ENCODE measurements at regions not wholly inside any gene's neighbourhood (a gene's known extent, or its start where the extent isn't known, plus 50 kb on each side); places are given as distances from the start of the nearest gene placed in this dataset.
A peak's percentile ranks its signal among the peaks of the same experiment; 100 is the strongest.

GRCh38 chr21:25370311-25370744 is 237.0 kb downstream of the MRPL39 start:
- H3K56ac ChIP-seq (replicated peaks; ENCODE audit: insufficient read length, low read depth, low read length): no peak overlapping the region
- H2AK5ac ChIP-seq (ENCODE audit: low read depth, low read length): no peak overlapping the region
- H3K79me2 ChIP-seq (ENCODE audit: control insufficient read depth in 1 of 2, insufficient read depth in 2 of 2, low read length in 2 of 2): no peaks in the 10 kb centered on the region
- peak overlapping the region; percentile 72; the same call in 1 of the 2 replicates for H2BK12ac ChIP-seq (ENCODE audit: low read depth, low read length)
- H3K27ac ChIP-seq (ENCODE audit: low read depth, low read length): no peak overlapping the region; the same call in 1 of the 2 replicates
- DNase-seq (ENCODE audit: low read depth in 1 of 2, low spot score in 2 of 2) (no peak), FAIRE-seq (no peak)
- H3K9me3 ChIP-seq (ENCODE audit: insufficient read depth in 2 of 2, low read depth in 1 of 2, low read length in 1 of 2): no peaks in the 10 kb centered on the region
- H4K5ac ChIP-seq (ENCODE audit: insufficient read length, low read depth, low read length): no peak overlapping the region
- no peaks in the 10 kb centered on the region for H3K79me1 ChIP-seq (ENCODE audit: low read depth, low read length)
- no peak overlapping the region for H3K4me2 ChIP-seq (ENCODE audit: insufficient read depth in 1 of 2, low read depth in 2 of 2, low read length in 2 of 2)
- WGBS, 2 experiments (ENCODE audit: extremely low coverage in 1 of 2, insufficient coverage in 1 of 2, insufficient read length in 1 of 2, insufficient replicate concordance in 2 of 2, low coverage in 1 of 2, low lambda C conversion rate in 2 of 2, missing lambda C conversion rate in 1 of 2): 90% methylated on average over 6 of the region's 6 CpGs; no CpG with 5 or more reads in 1 of the 2 experiments
- no peak overlapping the region for H2AFZ ChIP-seq (ENCODE audit: low read length)
- H3K9ac ChIP-seq (replicated peaks in 1 of 4; ENCODE audit: extremely low read depth in 1 of 4, low read depth in 3 of 4, low read length in 3 of 4): no peak overlapping the region
- H3K27me3 ChIP-seq (replicated peaks in 1 of 4; ENCODE audit: control insufficient read depth in 3 of 4, extremely low read depth in 1 of 4, insufficient read depth in 3 of 4, low read length in 3 of 4): no peaks in the 10 kb centered on the region
- no peak overlapping the region for H3K23ac ChIP-seq (ENCODE audit: insufficient read length)
- peaks cover 5 to 12% (median 9%) of the 10 kb centered on the region in 4 experiments; a peak in 4 of 7 replicates for H3K4me1 ChIP-seq (replicated peaks in 1 of 4; ENCODE audit: control insufficient read depth in 3 of 4, insufficient read depth in 4 of 4, low read length in 3 of 4)
- no peak overlapping the region for H2BK20ac ChIP-seq (ENCODE audit: low read length)
- TF ChIP-seq TEAD4 (IDR thresholded peaks at IDR 0.05; ENCODE audit: low read depth, low read length) (no peak), KDM4A (IDR thresholded peaks at IDR 0.05; ENCODE audit: low read depth, low read length, severe bottlenecking) (no peak), BACH1 (IDR thresholded peaks at IDR 0.05; ENCODE audit: low read length) (no peak), POLR2AphosphoS5 (IDR thresholded peaks at IDR 0.05; ENCODE audit: low read depth, low read length) (no peak)
- H2BK120ac ChIP-seq (replicated peaks; ENCODE audit: low read depth, low read length): peak overlapping the region; percentile 38
- H4K20me1 ChIP-seq (replicated peaks in 1 of 2; ENCODE audit: control insufficient read depth in 1 of 2, insufficient read depth in 2 of 2, low read length in 2 of 2): no peaks in the 10 kb centered on the region
- no peak overlapping the region for H4K8ac ChIP-seq (ENCODE audit: extremely low read depth, insufficient read depth, low read length)
- H3K36me3 ChIP-seq (ENCODE audit: control insufficient read depth in 2 of 4, insufficient read depth in 4 of 4, low read length in 3 of 4): no peaks in the 10 kb centered on the region
- H3K18ac ChIP-seq (ENCODE audit: extremely low read depth, low read length): no peak overlapping the region; the same call in 1 of the 2 replicates
- 0 out of 2 replicates have a peak overlapping the region, but pooled peaks have one; percentile 12 for H2BK15ac ChIP-seq (ENCODE audit: low read length)
- ChIA-PET CTCF (ENCODE audit: partially characterized antibody) (interaction anchor here (0.7 to 4.6 kb wide), 5 partner anchors 10 to 1240 kb away, joined by 3 to 26 read pairs (median 7); no protein-coding TSS in a partner anchor), POLR2A (ENCODE audit: partially characterized antibody) (no interaction called here)
- H3K14ac ChIP-seq (ENCODE audit: insufficient read length): no peak overlapping the region
- H3K4me3 ChIP-seq (ENCODE audit: extremely low read depth in 1 of 4, insufficient read depth in 2 of 4, low read depth in 3 of 4, low read length in 4 of 4): no peak overlapping the region
- no peaks in the 10 kb centered on the region for H3K23me2 ChIP-seq (ENCODE audit: low read depth, low read length)
- peak overlapping the region; percentile 4 for H4K91ac ChIP-seq (replicated peaks; ENCODE audit: insufficient read length, low read length)
- no peak overlapping the region for H2BK5ac ChIP-seq (ENCODE audit: low read depth, low read length)
- H3K4ac ChIP-seq (replicated peaks; ENCODE audit: insufficient read length, low read depth, low read length): no peak overlapping the region
